OCI-LY7 (cell line): ENCODE measurements at regions not wholly inside any gene's neighbourhood (a gene's known extent, or its start where the extent isn't known, plus 50 kb on each side); places are given as distances from the start of the nearest gene placed in this dataset.

Source experiments
- EZH2phosphoT487 ChIP-seq: fragments of 200-600 bp; sonication (generic); IDR thresholded peaks from 2 replicates; pipeline ENCODE4 v1.6.1; 2018; ENCODE audit warnings: low read depth, borderline replicate concordance, mild to moderate bottlenecking, mixed run types, antibody characterized with exemption, low read length, moderate library complexity, mixed read lengths
- TF ChIP-seq, protein P1 (sequence below): fragments of 200-600 bp; sonication (generic); conservative IDR thresholded peaks from 2 replicates; pipeline ENCODE4 v1.5.1; 2014; ENCODE audit warnings: mild to moderate bottlenecking, antibody characterized with exemption, low read length, moderate library complexity, mixed read lengths

DNA sequence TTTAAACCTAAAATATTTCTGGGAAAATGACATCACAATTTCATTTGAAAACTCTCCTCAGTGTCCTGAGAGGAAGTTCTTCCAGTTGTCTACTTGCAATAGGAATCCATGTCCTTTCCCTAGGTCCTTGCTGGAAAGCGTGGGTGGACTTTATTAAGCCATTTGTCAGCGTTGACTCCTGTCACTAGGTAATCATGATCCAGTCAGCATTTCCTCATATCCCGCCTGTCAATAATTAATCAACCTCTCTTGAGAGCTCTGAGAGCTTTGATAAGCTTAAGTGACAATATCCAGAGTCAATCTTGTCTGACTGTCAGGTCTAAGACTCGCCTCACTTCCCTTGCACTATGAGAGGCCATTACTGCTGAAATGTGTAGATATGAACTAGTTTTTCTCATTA lies 107.2 kb upstream of the SLIT3 start:
- TF ChIP-seq, protein P1, sequence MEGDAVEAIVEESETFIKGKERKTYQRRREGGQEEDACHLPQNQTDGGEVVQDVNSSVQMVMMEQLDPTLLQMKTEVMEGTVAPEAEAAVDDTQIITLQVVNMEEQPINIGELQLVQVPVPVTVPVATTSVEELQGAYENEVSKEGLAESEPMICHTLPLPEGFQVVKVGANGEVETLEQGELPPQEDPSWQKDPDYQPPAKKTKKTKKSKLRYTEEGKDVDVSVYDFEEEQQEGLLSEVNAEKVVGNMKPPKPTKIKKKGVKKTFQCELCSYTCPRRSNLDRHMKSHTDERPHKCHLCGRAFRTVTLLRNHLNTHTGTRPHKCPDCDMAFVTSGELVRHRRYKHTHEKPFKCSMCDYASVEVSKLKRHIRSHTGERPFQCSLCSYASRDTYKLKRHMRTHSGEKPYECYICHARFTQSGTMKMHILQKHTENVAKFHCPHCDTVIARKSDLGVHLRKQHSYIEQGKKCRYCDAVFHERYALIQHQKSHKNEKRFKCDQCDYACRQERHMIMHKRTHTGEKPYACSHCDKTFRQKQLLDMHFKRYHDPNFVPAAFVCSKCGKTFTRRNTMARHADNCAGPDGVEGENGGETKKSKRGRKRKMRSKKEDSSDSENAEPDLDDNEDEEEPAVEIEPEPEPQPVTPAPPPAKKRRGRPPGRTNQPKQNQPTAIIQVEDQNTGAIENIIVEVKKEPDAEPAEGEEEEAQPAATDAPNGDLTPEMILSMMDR: no peak
- no peak for TF ChIP-seq EZH2phosphoT487
